GM21526 (cell line): ENCODE measurements at regions not wholly inside any gene's neighbourhood (a gene's known extent, or its start where the extent isn't known, plus 50 kb on each side); places are given as distances from the start of the nearest gene placed in this dataset.

Experiments
- ATAC-seq: cut with Tn5 transposase; IDR thresholded peaks from one replicate; pipeline ENCODE4 v1.9.1; 2021; ENCODE audit warnings: moderate library complexity; ENCODE audit not compliant: unreplicated experiment, low FRiP score

DNA sequence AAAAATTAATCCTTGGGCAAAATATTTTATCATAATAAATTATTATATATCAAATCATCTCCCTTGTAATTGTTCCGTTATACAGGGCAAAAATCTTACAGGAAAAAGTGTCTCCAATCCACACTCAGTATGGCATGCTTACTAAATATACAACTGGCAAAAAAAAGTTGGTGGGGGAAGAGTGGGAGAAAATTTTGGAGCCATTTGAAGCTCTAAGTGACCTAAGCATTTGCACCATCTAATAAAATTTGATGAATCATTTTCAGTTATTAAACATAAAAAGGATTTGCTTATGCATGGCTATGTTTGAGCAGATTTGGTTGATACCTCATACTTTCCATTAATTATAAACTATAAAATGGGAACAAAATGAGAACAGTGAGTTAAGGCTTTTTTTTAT is 68.1 kb upstream of the FAM9C start:
- ATAC-seq, result no peak

GRCh38 chrX:13110433-13111324 is 66.3 kb upstream of the FAM9C start:
- no peak for ATAC-seq

DNA sequence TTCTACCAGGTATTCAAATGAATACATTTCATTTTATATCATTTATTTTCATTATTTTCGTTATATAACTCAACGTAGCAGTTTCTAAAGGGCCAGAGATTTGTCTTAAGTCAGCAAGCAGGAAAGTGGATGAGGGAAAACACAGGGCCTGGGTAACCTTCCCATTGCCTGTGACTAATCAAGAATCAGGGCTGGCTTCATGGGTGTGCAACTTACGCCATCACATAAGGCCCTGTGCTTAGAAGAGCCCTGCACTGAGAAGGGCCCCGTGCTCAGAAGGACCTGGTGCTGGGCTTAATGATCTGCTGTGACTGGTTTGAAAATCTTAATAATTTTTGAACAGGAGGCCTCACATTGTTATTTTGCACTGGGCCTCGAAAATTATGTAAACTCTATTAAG is 65.4 kb upstream of the FAM9C start:
- ATAC-seq, result no peak

DNA sequence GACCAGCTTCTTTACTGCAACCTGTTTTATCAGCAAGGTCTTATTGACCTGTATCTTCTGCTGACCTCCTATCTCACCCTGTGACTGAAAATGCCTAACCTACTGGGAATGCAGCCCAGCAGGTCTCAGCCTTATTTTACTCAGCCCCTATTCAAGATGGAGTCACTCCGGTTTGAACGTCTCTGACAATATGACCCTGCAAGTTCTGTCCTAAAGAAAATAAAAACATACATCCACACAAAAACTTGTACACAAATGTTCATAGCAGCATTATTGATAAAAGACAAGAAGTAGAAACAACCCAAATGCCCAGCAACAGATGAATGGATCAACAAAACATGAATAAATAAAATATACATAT is 59.5 kb upstream of the FAM9C start:
- ATAC-seq, result no peak

GRCh38 chrX:13103188-13103913 is 58.9 kb upstream of the FAM9C start:
- ATAC-seq, result no peak

GRCh38 chrX:13102636-13103035 is 58.2 kb upstream of the FAM9C start:
- no peak for ATAC-seq

DNA sequence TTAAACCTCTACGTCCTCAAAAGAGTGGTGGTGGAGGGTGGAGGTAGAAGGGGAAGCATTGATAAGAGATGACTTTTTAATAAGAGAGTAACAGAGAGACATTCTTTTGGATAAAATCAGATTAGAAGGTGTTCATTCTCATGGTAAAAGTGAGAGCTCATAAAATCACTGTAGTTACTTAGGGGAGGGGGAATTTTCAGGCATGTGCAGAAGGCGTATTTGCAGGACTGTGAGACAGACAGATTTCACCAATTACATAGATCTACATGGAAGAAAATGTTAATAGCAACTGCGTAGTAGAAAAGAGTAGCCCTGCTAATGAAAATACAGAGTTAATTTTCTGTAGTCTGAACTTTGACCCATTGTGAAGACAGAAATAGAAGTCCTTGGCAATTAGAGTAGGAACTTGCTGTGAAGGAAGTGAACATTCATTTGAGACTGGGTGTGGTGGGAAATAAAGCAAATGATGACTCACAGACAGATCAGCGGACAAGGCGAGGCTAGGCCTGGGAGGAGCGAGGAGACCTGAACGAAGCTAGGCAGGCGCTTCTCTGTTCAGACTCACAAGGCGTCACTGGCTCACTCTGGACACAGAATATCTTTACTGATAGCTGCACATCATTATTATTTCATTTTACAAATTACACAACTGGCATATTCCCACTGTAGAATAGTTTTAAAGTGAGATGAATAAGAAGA is 57.2 kb upstream of the FAM9C start:
- ATAC-seq, result no peak

- ATAC-seq, result no peak
Measured at GRCh38 chrX:13099121-13099520, 54.7 kb upstream of the FAM9C start.

- no peak for ATAC-seq
Measured at GRCh38 chrX:13096728-13097127, 52.3 kb upstream of the FAM9C start.

DNA sequence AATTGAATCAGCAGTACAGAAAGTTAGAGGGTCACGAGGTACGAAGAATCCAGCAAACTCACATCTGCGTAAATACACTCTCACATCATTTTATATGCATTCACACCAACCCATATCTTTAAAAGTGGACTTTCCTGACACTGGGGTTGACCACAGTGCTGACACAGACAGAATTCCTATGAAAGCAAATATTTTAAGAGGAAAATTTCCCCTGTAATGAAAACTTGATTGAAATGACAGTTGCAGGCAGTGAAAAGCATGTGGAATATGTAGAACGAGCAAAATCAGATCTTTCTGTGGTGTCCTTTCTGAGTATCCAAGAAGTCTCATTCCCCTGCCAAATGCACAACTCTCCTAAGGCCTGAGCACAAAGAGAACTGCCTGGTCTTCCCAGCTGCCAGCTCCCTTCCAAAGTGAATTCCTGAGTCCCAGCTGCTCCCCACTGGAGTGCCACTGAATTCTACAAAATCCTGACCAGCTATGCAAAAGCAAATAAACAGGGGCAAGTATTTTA is 50.5 kb upstream of the FAM9C start:
- no peak for ATAC-seq

DNA sequence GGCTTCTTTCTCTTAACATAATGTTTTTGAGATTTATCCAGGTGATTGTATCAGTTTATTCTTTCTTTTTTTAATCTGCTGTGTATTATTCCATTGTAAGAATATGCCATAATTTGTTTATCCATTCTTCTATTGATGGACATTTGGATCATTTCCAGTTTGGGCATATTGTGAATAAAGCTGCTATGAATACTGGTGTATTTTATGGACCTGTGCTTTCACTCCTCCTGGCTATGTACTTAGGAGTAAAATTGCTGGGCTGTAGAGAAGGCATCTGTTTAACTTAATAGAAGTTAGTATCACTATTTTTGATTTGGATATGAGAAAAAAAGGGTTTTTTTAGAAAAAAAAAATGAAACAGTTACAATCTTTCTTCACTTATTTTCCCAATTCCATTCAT is 50.0 kb upstream of the FAM9C start:
- no peak for ATAC-seq
